Stimulated activated CD8-positive, alpha-beta memory T cell treated with anti-CD3 and anti-CD28 coated beads, Interleukin-7, amount 100 ng/mL, for 1 hour (primary cell): ENCODE measurements at regions not wholly inside any gene's neighbourhood (a gene's known extent, or its start where the extent isn't known, plus 50 kb on each side); places are given as distances from the start of the nearest gene placed in this dataset.
"Not testable (repeated sequence)": the region's sequence is repeated elsewhere in the genome, so short reads cannot be mapped to it uniquely, and the experiment has no call there.

Experiments used
- DNase-seq, 2 donors: peaks; one replicate each; pipeline ENCODE4 v3.0.0-alpha.2; 2020; ENCODE audit warnings: low read depth in 2 of 2

GRCh38 chr6:144769142-144769541 is 484.0 kb downstream of the UTRN start:
- DNase-seq = no peak

DNA sequence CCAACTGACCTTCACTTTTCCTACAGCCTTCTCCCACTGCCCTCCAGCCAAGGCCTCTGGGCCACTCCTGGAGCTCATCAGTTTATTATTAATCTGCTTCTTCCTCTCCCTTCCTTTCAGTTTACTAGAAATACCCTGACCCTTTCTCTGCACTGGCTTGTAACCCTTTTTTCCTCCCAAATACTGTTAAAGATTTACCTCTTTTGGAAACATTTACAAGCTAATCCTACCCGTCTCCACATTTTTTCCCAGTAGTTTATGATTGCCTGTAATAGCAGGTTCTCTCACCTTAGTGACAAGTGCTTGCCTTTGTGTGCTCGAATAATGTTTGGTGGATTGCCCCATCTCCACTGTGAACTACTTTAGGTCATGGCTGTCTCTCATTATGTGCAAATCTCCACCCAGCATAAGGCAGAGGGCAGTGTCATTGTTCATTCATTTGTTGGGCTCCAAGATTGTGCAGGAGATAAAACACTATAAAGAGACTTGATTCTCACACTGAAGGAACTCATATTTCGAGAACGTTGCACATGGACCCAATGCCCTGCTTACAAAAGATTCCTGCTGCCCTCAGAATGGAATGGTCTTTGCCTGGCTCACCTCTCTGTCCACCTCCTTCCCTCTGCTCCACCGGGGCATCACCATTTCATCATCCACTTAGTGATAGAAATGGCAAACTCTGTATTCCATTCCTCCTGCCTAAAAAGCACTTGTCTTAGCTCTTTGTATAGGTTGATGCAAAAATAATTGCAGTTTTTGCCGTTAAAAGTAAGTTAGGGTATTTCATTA is 491.1 kb downstream of the UTRN start:
- no peak for DNase-seq

DNA sequence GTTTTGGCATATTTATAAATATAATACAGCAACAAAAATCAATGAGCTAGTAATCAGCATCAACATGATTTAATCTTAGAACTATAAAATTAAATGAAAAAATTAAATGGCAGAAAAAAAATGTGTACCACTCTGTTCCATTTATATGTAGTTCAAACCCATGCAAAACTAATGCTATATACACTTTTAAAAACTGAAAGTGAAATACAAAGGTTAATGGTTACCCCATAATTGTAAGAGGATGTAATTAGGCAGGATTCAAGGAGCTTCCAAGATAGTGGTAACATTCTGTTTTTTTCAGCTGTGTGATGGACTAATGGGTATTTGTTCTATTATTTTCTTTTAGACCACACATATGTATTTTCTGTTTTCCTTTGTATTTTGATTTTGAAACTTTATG is 492.1 kb downstream of the UTRN start:
- DNase-seq = no peak

DNA sequence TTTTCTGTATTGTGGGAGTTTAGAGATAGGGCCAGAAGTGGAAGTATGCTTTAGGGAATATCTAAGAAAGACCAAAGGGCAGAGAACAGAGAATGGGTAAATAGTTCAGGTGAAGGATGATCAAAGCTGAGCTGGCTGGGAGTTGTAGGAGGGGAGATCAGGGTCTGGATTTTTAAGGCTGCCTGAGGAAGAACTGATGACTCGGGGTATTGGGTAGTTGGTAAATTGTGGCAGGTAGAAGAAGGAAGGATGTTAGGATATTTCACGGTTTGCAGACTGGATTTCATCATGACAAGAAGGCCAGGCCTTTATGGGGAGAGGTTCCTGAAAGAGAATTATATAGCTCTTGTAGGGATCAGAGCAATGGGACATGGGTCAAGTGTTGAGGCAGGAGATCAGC is 492.9 kb downstream of the UTRN start:
- no peak for DNase-seq

DNA sequence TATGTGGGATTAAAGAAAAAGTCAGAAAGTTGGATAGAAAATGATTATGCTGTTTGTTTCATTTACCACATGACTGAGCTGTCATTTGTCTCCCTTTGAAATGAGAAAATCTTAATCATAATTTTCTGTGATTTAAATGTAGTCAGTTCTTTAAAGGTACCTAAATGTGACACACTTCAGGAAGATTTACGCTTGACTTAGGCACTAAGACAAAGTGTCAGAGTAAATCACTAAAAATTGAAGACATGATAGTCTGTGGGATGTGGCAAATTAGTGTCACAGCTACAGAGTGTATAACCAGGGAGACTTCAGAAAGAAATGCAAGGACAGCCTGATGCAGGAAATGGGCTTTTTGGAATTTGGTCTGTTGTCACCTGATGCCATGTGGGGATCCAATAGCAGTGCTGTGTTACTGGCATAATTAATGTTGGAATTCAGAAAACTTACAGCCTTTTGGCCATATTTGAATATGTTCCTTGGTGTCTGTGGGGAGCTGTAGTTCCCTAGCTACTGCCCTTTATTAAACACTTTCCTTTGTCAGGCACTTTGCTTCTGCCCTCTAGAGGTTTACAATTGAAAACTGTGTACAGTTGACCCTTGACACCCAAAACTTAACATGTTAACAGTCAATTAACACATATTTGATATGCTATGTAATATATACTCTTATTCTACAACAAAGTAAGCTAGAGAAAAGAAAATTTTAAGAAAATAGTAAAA is 493.8 kb downstream of the UTRN start:
- no peak for DNase-seq

DNA sequence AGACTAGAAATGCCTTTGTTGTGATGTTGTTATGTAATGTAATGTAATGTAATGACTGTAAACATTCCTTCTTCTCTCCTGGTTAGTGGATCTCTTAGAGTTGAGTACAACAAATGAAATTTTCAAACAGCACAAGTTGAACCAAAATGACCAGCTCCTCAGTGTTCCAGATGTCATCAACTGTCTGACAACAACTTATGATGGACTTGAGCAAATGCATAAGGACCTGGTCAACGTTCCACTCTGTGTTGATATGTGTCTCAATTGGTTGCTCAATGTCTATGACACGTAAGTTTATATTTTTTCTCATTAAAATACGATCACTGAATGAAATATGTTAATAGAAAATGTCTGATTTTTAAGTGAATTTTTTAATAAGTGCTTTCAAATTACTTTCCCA is 496.7 kb downstream of the UTRN start:
- no peak for DNase-seq

- no peak for DNase-seq
These were observed 497.5 kb downstream of the UTRN start for GRCh38 chr6:144782634-144783033.

GRCh38 chr6:144785056-144785455 is 499.9 kb downstream of the UTRN start:
- DNase-seq = no peak

GRCh38 chr6:144786825-144787224 is 501.7 kb downstream of the UTRN start:
- no peak for DNase-seq

- DNase-seq = no peak
These were observed 508.6 kb downstream of the UTRN start for GRCh38 chr6:144793744-144794143.

GRCh38 chr6:144795022-144795421 is 509.9 kb downstream of the UTRN start:
- not testable (repeated sequence) for DNase-seq

- DNase-seq = no peak
These were observed 510.9 kb downstream of the UTRN start for GRCh38 chr6:144796070-144796469.

- DNase-seq = no peak
These were observed 512.9 kb downstream of the UTRN start for GRCh38 chr6:144797881-144798589.

DNA sequence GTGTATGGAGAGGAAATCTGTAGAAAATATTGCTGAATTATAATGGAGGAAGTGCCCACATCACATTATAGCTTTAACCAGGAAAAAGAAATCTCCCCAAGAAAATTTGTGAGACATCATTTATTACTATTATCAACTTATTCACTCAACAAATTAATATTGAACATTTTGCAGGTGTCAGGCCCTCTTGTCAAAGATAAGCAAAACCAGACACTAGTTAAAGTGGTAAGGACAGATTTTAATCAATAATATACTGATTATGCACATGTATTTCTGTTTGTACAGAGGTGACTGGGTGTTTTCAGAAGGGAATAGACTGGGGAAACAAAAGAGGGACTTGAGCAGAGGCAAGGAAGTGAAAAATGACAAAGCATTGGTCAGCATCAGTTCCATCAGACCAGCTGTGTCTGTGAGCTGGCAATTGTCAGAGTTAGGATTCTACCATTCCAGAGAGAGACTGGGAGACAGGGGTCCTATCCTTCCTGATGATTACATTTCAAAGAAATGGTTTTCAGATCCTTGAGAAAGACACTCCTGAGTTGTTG is 519.2 kb downstream of the UTRN start:
- DNase-seq = no peak

DNA sequence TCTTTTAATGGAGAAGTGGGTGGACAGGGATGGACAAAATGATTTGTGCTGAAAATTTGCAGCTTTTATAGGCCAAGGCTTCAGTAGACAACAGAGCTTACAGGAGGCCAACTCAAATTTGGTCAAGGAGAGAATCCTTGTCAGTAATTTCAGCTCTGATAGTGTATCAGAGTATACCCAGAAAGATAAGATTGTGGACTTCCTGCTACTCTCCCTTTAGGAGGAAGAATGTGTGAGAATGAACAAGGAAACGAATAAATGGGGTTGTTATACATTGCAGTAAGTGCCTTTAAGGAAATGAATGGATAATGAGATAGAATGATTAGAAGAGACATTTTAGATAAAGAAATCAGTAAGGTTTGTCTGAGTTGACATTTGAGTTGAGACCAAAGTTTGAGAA is 519.9 kb downstream of the UTRN start:
- DNase-seq = no peak

- DNase-seq = no peak
These were observed 521.1 kb downstream of the UTRN start for GRCh38 chr6:144806222-144806621.

- DNase-seq = no peak
These were observed 524.0 kb downstream of the UTRN start for GRCh38 chr6:144809120-144809519.

GRCh38 chr6:144809969-144810368 is 524.8 kb downstream of the UTRN start:
- DNase-seq = no peak

DNA sequence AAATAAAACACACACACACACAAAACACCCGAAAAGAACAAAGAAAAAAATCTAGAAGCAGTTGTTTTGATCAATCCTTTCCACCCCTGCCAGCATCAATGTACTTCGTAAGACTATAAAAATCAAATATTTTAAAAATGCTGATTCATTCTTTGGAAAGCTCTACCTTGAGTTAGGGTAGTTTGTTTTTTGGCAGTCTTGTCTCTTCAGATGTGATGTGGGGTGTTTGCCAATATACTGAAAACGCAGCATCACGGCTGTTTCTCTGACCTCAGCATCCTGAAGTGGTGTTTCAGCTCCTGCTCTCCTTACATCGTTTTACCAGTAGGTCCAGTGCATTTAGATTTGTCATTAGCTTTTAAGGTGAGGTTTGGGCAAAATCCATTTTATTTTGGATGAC is 526.0 kb downstream of the UTRN start:
- DNase-seq = no peak

DNA sequence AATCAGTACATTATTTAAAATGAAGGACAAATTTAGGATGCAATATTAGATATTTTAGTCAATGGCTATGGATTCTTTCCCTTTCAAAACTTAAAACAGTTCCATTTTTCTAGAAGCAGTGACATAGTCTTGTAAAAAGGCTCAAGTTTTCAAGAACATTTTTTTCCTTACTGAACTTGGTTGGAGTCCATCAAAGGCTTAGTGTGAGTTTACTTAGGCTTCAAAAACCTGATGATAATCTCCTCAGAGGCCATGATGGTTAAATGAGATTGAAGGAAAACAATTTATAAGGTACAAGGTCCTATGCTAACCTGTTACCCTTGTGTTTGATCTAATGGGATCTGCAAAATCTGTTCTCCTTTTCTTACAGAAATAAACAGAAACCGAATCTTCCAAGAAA is 531.8 kb downstream of the UTRN start:
- no peak for DNase-seq

DNA sequence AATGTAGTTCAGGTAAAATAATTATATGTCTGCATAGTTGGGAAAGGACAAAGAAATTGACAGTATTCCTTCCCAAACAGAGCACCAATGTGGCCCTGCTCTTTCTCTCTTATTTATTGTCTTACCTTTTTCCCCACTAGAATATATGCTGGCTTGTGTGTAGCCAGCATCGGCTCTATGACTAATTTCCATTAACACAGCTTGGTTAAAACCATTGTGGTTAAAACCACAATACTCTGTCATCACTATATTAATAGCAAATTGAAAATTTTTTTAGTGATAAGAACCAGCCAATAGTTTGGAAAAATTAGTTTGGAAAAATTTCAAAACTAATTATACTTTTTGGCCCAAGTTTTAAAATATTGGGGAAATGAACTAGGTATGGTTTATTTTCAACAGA is 535.1 kb downstream of the UTRN start:
- no peak for DNase-seq

DNA sequence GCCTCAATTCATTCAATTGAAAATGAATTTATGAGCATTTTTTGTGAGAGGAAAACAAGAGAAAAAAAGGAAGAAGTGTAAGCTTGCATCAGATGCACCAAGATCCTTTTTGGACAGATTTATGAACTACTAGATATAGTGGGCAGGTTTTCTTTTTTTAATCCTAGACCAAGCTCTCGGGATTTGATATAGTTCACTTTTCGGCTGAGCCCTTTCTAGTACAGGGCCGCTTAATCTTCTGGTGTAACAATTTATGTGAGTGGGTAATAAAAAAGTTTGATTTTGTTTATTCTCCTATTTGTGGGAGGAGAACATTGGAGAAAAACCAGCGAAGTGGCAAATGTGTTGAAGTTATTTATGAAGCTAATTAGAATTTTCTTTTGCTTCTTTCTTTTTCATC is 538.0 kb downstream of the UTRN start:
- no peak for DNase-seq

- no peak for DNase-seq
These were observed 538.9 kb downstream of the UTRN start for GRCh38 chr6:144824018-144824417.
